SK-N-SH (cell line): ENCODE measurements at regions not wholly inside any gene's neighbourhood (a gene's known extent, or its start where the extent isn't known, plus 50 kb on each side); places are given as distances from the start of the nearest gene placed in this dataset.
A peak's percentile ranks its signal among the peaks of the same experiment; 100 is the strongest.

Experiments
- CTCF ChIA-PET: fragments of 300-600, 350-600 bp; formaldehyde crosslinking; extraction: SDS; loops from one replicate; lab custom pipeline; 2021; lab: Yijun Ruan, JAX
- POLR2A ChIA-PET: fragments of 350-600 bp; sonication (Branson Sonifier 250); formaldehyde crosslinking; extraction: SDS; loops from one replicate; lab custom pipeline; 2020; ENCODE audit warnings: antibody characterized with exemption, inconsistent platforms; lab: Yijun Ruan, JAX
- DNase-seq: peaks from one replicate; pipeline ENCODE4 v3.0.0; 2012
- H2AFZ ChIP-seq: fragments of 200-600 bp; sonication (generic); 2 replicates; pipeline ENCODE4 v1.8.1; 2016; ENCODE audit warnings: antibody characterized with exemption, mild to moderate bottlenecking, low read depth
- H3F3A ChIP-seq: fragments of 200-600 bp; sonication (generic); replicated peaks from 2 replicates; pipeline ENCODE3; 2016; ENCODE audit warnings: antibody characterized with exemption, mild to moderate bottlenecking; ENCODE audit not compliant: insufficient read depth
- H3K27ac ChIP-seq, 2 experiments: fragments of 200-500 bp in 1 of 2; fragments of 200-600 bp in 1 of 2; sonication (Bioruptor generic) in 1 of 2; sonication (generic), shearing (Covaris generic) in 1 of 2; 2 replicates each; pipeline versions ENCODE4 v1.5.1 to v1.6.1; 2014 to 2016; ENCODE audit warnings: low read depth in 2 of 2, inconsistent platforms in 1 of 2, low read length in 1 of 2, mild to moderate bottlenecking in 1 of 2, mixed read lengths in 1 of 2
- H3K27me3 ChIP-seq: fragments of 200-600 bp; sonication (generic), shearing (Covaris generic); 2 replicates; pipeline ENCODE4 v1.6.1; 2016; ENCODE audit warnings: mixed run types; ENCODE audit not compliant: insufficient read depth
- H3K36me3 ChIP-seq, 2 experiments: fragments of 200-500 bp in 1 of 2; fragments of 200-600 bp in 1 of 2; sonication (Bioruptor generic) in 1 of 2; sonication (generic) in 1 of 2; replicated peaks in 1 of 2; 2 replicates each; pipeline versions ENCODE3 to v1.5.1; 2014 to 2016; ENCODE audit warnings: low read length in 1 of 2, mild to moderate bottlenecking in 1 of 2; ENCODE audit not compliant: insufficient read depth in 2 of 2, control insufficient read depth in 1 of 2
- H3K4me1 ChIP-seq, 2 experiments: fragments of 200-500 bp in 1 of 2; fragments of 200-600 bp in 1 of 2; sonication (Bioruptor generic) in 1 of 2; sonication (generic), shearing (Covaris generic) in 1 of 2; 2 replicates each; pipeline versions ENCODE4 v1.5.1 to v1.6.1; 2014 to 2016; ENCODE audit warnings: low read depth in 1 of 2, low read length in 1 of 2, mixed run types in 1 of 2; ENCODE audit not compliant: insufficient read depth in 2 of 2, control insufficient read depth in 1 of 2
- H3K4me2 ChIP-seq: fragments of 200-600 bp; sonication (generic), shearing (Covaris generic); 2 replicates; pipeline ENCODE4 v1.6.1; 2017; ENCODE audit warnings: mixed run types
- H3K4me3 ChIP-seq, 2 experiments: fragments of 200-500 bp in 1 of 2; fragments of 200-600 bp in 1 of 2; sonication (Bioruptor generic) in 1 of 2; sonication (generic), shearing (Covaris generic) in 1 of 2; 2 replicates each; pipeline versions ENCODE4 v1.5.1 to v1.8.1; 2014 to 2016; ENCODE audit warnings: low read depth in 2 of 2, inconsistent platforms in 1 of 2, low read length in 1 of 2, mild to moderate bottlenecking in 1 of 2, mixed read lengths in 1 of 2, moderate library complexity in 1 of 2
- H3K79me2 ChIP-seq: fragments of 200-600 bp; sonication (generic); 2 replicates; pipeline ENCODE4 v1.8.1; 2017; ENCODE audit warnings: mild to moderate bottlenecking; ENCODE audit not compliant: insufficient read depth
- H3K9ac ChIP-seq: fragments of 200-600 bp; sonication (generic); 2 replicates; pipeline ENCODE4 v1.6.1; 2017; ENCODE audit warnings: mixed run types
- H3K9me2 ChIP-seq: fragments of 200-600 bp; sonication (generic); 2 replicates; pipeline ENCODE4 v1.6.1; 2017; ENCODE audit warnings: mixed run types
- H3K9me3 ChIP-seq: fragments of 200-600 bp; sonication (generic); 2 replicates; pipeline ENCODE4 v1.6.1; 2017; ENCODE audit warnings: mixed run types, mild to moderate bottlenecking, moderate library complexity
- H4K20me1 ChIP-seq: fragments of 200-600 bp; sonication (generic); 2 replicates; pipeline ENCODE4 v1.6.1; 2017; ENCODE audit warnings: mild to moderate bottlenecking, mixed run types; ENCODE audit not compliant: insufficient read depth
- ELF1 ChIP-seq: IDR thresholded peaks from 2 replicates; pipeline ENCODE4 v1.4.0; 2012
- EP300 ChIP-seq, 2 experiments: IDR thresholded peaks; 2 replicates each; pipeline versions ENCODE4 v1.4.0 to v1.6.1; 2012; ENCODE audit warnings: borderline replicate concordance in 1 of 2, low read depth in 1 of 2, low read length in 1 of 2
- FOSL2 ChIP-seq: IDR thresholded peaks from 2 replicates; pipeline ENCODE4 v1.4.0; 2012; ENCODE audit warnings: low read depth, mild to moderate bottlenecking, moderate library complexity, borderline replicate concordance
- FOXJ3 ChIP-seq: sonication (generic); formaldehyde crosslinking; IDR thresholded peaks from 2 replicates; pipeline ENCODE4 v1.5.1; 2020; ENCODE audit warnings: mild to moderate bottlenecking, missing genetic modification reagents
- FOXM1 ChIP-seq: IDR thresholded peaks from 2 replicates; pipeline ENCODE4 v1.4.0; 2012; ENCODE audit warnings: low read depth, mild to moderate bottlenecking
- GABPA ChIP-seq: IDR thresholded peaks from 2 replicates; pipeline ENCODE4 v1.4.0; 2012; ENCODE audit warnings: low read depth, mild to moderate bottlenecking
- GATA2 ChIP-seq: sonication (generic); formaldehyde crosslinking; IDR thresholded peaks from 2 replicates; pipeline ENCODE4 v1.5.0; 2020; ENCODE audit warnings: mild to moderate bottlenecking, missing genetic modification reagents
- MEF2A ChIP-seq: IDR thresholded peaks from 2 replicates; pipeline ENCODE4 v1.4.0; 2012; ENCODE audit warnings: low read depth, borderline replicate concordance
- NFIC ChIP-seq: IDR thresholded peaks from 2 replicates; pipeline ENCODE4 v1.4.0; 2012; ENCODE audit warnings: borderline replicate concordance
- RCOR1 ChIP-seq: fragments of 150-350 bp; IDR thresholded peaks from 2 replicates; pipeline ENCODE4 v1.6.1; 2017; ENCODE audit warnings: antibody characterized with exemption, low read length
- RXRA ChIP-seq: IDR thresholded peaks from 2 replicates; pipeline ENCODE4 v1.4.0; 2012; ENCODE audit warnings: low read depth, mild to moderate bottlenecking, borderline replicate concordance
- SIN3A ChIP-seq: IDR thresholded peaks from 2 replicates; pipeline ENCODE4 v1.6.1; 2012; ENCODE audit warnings: low read depth, mild to moderate bottlenecking, low read length, moderate library complexity, borderline replicate concordance
- SMC3 ChIP-seq: IDR thresholded peaks from 2 replicates; pipeline ENCODE4 v1.6.1; 2012; ENCODE audit warnings: low read depth, low read length, improper control_type of control experiment
- TCF12 ChIP-seq: IDR thresholded peaks from 2 replicates; pipeline ENCODE4 v1.4.0; 2012
- WGBS: methylation state at CpG from one replicate; pipeline ENCODE4 v1.1.6; 2017; ENCODE audit warnings: low lambda C conversion rate; 5-methylcytosine and 5-hydroxymethylcytosine counted together
- TF ChIP-seq, protein P1 (sequence below): fragments of 200-600 bp; sonication (generic); IDR thresholded peaks from 2 replicates; pipeline ENCODE4 v1.6.1; 2017; ENCODE audit warnings: antibody characterized with exemption, mild to moderate bottlenecking, moderate library complexity
- TF ChIP-seq, protein P2 (sequence below): IDR thresholded peaks from 2 replicates; pipeline ENCODE4; 2012
- TF ChIP-seq, protein P3 (sequence below): IDR thresholded peaks from 2 replicates; pipeline ENCODE4 v1.6.1; 2012; ENCODE audit warnings: mild to moderate bottlenecking, low read depth, low read length, moderate library complexity
- TF ChIP-seq, protein P4 (sequence below): IDR thresholded peaks from 2 replicates; pipeline ENCODE4 v1.4.0; 2012; ENCODE audit warnings: low read depth
- TF ChIP-seq, protein P5 (sequence below): fragments of 150-350 bp; IDR thresholded peaks from 2 replicates; pipeline ENCODE4 v1.6.1; 2016; ENCODE audit warnings: mild to moderate bottlenecking, low read depth, low read length

DNA sequence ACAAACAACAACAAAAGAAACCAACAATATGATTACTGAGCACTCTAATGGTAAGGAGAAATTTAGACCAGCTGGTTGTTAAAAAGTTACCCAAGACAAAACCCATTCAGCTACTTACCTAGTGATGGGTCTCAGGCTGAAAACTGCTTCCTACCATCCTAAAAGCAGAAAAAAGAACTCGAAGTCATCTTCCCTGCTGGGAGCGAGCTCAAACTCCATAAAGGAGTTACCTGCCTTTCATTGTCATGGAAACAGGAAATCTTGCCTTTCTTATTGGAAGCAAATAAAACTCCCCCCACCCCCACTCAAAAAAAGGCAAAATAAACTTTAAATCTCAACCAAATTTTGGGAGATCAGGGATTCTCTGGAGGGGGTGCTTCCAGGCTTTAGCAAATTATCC lies 1478.3 kb downstream of the C4orf33 start:
- Histone ChIP-seq H3K27ac (no peak overlapping the region), H3K27me3 (no peaks in the 10 kb centered on the region), H3K9ac (no peak overlapping the region), H3K36me3 (no peaks in the 10 kb centered on the region), H4K20me1 (no peaks in the 10 kb centered on the region), H3K4me2 (no peak overlapping the region), H3K9me3 (no peaks in the 10 kb centered on the region), H2AFZ (no peak overlapping the region), H3K9me2 (no peaks in the 10 kb centered on the region), H3K4me1 (peaks cover 0 to 4% of the 10 kb centered on the region in 2 experiments; a peak in 2 of 4 replicates), H3K79me2 (no peaks in the 10 kb centered on the region)
- ChIA-PET POLR2A (no interaction called here), CTCF (no interaction called here)
- 7% methylated on average over 2 of the region's 2 CpGs for WGBS
- no peak for TF ChIP-seq GATA2 (CRISPR knock-in tag)
- TF ChIP-seq, protein P1, sequence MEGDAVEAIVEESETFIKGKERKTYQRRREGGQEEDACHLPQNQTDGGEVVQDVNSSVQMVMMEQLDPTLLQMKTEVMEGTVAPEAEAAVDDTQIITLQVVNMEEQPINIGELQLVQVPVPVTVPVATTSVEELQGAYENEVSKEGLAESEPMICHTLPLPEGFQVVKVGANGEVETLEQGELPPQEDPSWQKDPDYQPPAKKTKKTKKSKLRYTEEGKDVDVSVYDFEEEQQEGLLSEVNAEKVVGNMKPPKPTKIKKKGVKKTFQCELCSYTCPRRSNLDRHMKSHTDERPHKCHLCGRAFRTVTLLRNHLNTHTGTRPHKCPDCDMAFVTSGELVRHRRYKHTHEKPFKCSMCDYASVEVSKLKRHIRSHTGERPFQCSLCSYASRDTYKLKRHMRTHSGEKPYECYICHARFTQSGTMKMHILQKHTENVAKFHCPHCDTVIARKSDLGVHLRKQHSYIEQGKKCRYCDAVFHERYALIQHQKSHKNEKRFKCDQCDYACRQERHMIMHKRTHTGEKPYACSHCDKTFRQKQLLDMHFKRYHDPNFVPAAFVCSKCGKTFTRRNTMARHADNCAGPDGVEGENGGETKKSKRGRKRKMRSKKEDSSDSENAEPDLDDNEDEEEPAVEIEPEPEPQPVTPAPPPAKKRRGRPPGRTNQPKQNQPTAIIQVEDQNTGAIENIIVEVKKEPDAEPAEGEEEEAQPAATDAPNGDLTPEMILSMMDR = no peak
- TF ChIP-seq, protein P2, sequence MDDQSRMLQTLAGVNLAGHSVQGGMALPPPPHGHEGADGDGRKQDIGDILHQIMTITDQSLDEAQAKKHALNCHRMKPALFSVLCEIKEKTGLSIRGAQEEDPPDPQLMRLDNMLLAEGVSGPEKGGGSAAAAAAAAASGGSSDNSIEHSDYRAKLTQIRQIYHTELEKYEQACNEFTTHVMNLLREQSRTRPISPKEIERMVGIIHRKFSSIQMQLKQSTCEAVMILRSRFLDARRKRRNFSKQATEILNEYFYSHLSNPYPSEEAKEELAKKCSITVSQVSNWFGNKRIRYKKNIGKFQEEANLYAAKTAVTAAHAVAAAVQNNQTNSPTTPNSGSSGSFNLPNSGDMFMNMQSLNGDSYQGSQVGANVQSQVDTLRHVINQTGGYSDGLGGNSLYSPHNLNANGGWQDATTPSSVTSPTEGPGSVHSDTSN = no peak
- TF ChIP-seq FOXJ3 (CRISPR knock-in tag) = no peak
- TF ChIP-seq FOXM1 = no peak
- TF ChIP-seq ELF1 = no peak
- TF ChIP-seq, all 33 proteins: peak for 0
- no peak for DNase-seq
- H3K4me3 ChIP-seq = no peak overlapping the region
- no peaks in the 10 kb centered on the region for H3F3A ChIP-seq

DNA sequence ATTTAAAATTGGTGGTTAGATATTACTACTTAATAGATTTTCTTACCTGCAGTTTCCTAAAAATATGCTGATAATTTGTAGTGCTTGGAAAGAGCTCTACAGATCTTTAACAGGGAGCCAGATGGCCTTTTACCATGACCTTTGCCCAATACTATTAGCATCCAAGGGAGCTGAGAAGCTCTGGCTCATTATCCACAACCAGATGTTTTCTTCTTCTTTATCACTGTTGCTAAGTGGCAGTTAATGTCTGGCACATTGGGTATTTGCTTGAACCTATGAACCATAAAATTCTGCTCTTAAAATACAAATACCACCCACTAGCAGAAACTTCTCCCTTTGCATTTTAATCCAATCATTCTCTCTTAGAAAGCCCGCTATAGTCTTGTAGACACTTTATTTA lies 1480.3 kb downstream of the C4orf33 start:
- Histone ChIP-seq H3K27ac (peak overlapping the region in 1 of 2 experiments; percentile 77; a peak in 1 of 4 replicates), H3K4me2 (no peak overlapping the region), H3K9me2 (no peaks in the 10 kb centered on the region), H3K9ac (no peak overlapping the region), H2AFZ (no peak overlapping the region), H3K79me2 (no peaks in the 10 kb centered on the region), H3F3A (no peaks in the 10 kb centered on the region), H4K20me1 (no peaks in the 10 kb centered on the region), H3K27me3 (no peaks in the 10 kb centered on the region), H3K4me3 (no peak overlapping the region), H3K4me1 (peaks cover 0 to 4% of the 10 kb centered on the region in 2 experiments; a peak in 2 of 4 replicates), H3K9me3 (no peaks in the 10 kb centered on the region), H3K36me3 (no peaks in the 10 kb centered on the region)
- 7% methylated on average over 1 of the region's 1 CpG for WGBS
- CTCF ChIA-PET = interaction anchor here (1.3 kb wide), 1 partner anchor 13 kb away, joined by 4 read pairs; no protein-coding TSS in a partner anchor
- POLR2A ChIA-PET = no interaction called here
- peak; percentile 28 for DNase-seq
- TF ChIP-seq, protein P3, sequence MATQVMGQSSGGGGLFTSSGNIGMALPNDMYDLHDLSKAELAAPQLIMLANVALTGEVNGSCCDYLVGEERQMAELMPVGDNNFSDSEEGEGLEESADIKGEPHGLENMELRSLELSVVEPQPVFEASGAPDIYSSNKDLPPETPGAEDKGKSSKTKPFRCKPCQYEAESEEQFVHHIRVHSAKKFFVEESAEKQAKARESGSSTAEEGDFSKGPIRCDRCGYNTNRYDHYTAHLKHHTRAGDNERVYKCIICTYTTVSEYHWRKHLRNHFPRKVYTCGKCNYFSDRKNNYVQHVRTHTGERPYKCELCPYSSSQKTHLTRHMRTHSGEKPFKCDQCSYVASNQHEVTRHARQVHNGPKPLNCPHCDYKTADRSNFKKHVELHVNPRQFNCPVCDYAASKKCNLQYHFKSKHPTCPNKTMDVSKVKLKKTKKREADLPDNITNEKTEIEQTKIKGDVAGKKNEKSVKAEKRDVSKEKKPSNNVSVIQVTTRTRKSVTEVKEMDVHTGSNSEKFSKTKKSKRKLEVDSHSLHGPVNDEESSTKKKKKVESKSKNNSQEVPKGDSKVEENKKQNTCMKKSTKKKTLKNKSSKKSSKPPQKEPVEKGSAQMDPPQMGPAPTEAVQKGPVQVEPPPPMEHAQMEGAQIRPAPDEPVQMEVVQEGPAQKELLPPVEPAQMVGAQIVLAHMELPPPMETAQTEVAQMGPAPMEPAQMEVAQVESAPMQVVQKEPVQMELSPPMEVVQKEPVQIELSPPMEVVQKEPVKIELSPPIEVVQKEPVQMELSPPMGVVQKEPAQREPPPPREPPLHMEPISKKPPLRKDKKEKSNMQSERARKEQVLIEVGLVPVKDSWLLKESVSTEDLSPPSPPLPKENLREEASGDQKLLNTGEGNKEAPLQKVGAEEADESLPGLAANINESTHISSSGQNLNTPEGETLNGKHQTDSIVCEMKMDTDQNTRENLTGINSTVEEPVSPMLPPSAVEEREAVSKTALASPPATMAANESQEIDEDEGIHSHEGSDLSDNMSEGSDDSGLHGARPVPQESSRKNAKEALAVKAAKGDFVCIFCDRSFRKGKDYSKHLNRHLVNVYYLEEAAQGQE = no peak
- TF ChIP-seq FOXM1 (no peak), SIN3A (no peak), FOSL2 (no peak), NFIC (no peak), TCF12 (peak; percentile 16; the same call in 1 of the 2 replicates), FOXJ3 (CRISPR knock-in tag) (no peak), RCOR1 (peak; percentile 85), RXRA (no peak), GATA2 (CRISPR knock-in tag) (peak; percentile 67), MEF2A (no peak), GABPA (no peak), SMC3 (no peak), EP300 (IDR thresholded peaks at IDR 0.05; ENCODE audit: borderline replicate concordance in 1 of 2, low read depth in 1 of 2, low read length in 1 of 2) (peak in 1 of 2 experiments; percentile 89; a peak in 2 of 4 replicates)
- TF ChIP-seq, protein P4, sequence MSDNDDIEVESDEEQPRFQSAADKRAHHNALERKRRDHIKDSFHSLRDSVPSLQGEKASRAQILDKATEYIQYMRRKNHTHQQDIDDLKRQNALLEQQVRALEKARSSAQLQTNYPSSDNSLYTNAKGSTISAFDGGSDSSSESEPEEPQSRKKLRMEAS = no peak
- TF ChIP-seq, protein P5, sequence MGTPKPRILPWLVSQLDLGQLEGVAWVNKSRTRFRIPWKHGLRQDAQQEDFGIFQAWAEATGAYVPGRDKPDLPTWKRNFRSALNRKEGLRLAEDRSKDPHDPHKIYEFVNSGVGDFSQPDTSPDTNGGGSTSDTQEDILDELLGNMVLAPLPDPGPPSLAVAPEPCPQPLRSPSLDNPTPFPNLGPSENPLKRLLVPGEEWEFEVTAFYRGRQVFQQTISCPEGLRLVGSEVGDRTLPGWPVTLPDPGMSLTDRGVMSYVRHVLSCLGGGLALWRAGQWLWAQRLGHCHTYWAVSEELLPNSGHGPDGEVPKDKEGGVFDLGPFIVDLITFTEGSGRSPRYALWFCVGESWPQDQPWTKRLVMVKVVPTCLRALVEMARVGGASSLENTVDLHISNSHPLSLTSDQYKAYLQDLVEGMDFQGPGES = no peak
- TF ChIP-seq, protein P2 = no peak
